H1 (cell line): ENCODE measurements at regions not wholly inside any gene's neighbourhood (a gene's known extent, or its start where the extent isn't known, plus 50 kb on each side); places are given as distances from the start of the nearest gene placed in this dataset.

ENCODE experiments used
- HDAC2 ChIP-seq, 2 experiments: fragments of 300-600 bp in 1 of 2; sonication (generic) in 1 of 2; IDR thresholded peaks; 2 replicates each; pipeline ENCODE4 v1.6.1; 2011 to 2012; ENCODE audit warnings: low read depth in 2 of 2, low read length in 2 of 2, mild to moderate bottlenecking in 2 of 2, moderate library complexity in 2 of 2, borderline replicate concordance in 1 of 2, inconsistent platforms in 1 of 2
- POLR2A ChIP-seq, 2 experiments: IDR thresholded peaks; 1 replicate in 1 of 2; 2 replicates in 1 of 2; pipeline ENCODE4 v1.6.1; 2011; ENCODE audit warnings: low read depth in 2 of 2, low read length in 2 of 2, mild to moderate bottlenecking in 2 of 2; ENCODE audit errors: control extremely low read depth in 1 of 2
- TF ChIP-seq, protein P1 (sequence below), 3 experiments: IDR thresholded peaks; 1 replicate in 2 of 3; 2 replicates in 1 of 3; pipeline versions ENCODE4 v1.5.1 to v1.6.1; 2011; ENCODE audit warnings: low read length in 3 of 3, mild to moderate bottlenecking in 3 of 3, inconsistent platforms in 2 of 3, low read depth in 1 of 3, moderate library complexity in 1 of 3; ENCODE audit not compliant: insufficient read depth in 1 of 3; ENCODE audit errors: control extremely low read depth in 1 of 3

DNA sequence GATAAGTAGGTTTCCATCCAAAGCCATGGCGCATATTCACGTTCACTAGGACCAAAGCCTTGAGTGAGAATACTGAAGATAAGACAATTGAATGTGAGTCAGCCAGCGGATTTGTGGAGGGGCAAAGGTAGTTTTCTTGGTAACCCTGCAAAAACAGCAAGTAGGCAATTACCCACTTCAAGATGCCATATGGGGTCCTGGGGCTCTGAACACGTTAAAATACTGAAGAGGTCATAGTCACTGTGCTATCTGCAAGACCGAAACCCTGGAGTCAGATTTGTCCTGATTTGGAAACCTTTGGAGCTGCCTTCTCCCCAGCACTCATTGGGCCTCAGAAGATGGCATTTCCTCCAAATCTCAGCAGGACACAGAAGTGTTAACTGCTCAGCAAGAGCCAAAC is 646.9 kb upstream of the LMCD1 start:
- no peak for TF ChIP-seq POLR2A (IDR thresholded peaks at IDR 0.05; ENCODE audit: control extremely low read depth in 1 of 2, low read depth in 2 of 2, low read length in 2 of 2)
- TF ChIP-seq HDAC2 (IDR thresholded peaks at IDR 0.05; ENCODE audit: borderline replicate concordance in 1 of 2, low read depth in 2 of 2, low read length in 2 of 2), result no peak
- TF ChIP-seq, protein P1, sequence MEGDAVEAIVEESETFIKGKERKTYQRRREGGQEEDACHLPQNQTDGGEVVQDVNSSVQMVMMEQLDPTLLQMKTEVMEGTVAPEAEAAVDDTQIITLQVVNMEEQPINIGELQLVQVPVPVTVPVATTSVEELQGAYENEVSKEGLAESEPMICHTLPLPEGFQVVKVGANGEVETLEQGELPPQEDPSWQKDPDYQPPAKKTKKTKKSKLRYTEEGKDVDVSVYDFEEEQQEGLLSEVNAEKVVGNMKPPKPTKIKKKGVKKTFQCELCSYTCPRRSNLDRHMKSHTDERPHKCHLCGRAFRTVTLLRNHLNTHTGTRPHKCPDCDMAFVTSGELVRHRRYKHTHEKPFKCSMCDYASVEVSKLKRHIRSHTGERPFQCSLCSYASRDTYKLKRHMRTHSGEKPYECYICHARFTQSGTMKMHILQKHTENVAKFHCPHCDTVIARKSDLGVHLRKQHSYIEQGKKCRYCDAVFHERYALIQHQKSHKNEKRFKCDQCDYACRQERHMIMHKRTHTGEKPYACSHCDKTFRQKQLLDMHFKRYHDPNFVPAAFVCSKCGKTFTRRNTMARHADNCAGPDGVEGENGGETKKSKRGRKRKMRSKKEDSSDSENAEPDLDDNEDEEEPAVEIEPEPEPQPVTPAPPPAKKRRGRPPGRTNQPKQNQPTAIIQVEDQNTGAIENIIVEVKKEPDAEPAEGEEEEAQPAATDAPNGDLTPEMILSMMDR (IDR thresholded peaks at IDR 0.05; ENCODE audit: control extremely low read depth in 1 of 3, insufficient read depth in 1 of 3, low read depth in 1 of 3, low read length in 3 of 3), result no peak
